Calu3 (cell line): ENCODE measurements at regions not wholly inside any gene's neighbourhood (a gene's known extent, or its start where the extent isn't known, plus 50 kb on each side); places are given as distances from the start of the nearest gene placed in this dataset.
"Not testable (repeated sequence)": the region's sequence is repeated elsewhere in the genome, so short reads cannot be mapped to it uniquely, and the experiment has no call there.

Experiments
- BruUV-seq: library from RNA; stranded (reverse); fragments of 400-500 nt; replicated peaks from 2 replicates; lab custom pipeline; 2021; lab: Mats Ljungman, UMichigan
- CTCF ChIA-PET: fragments of 300-600 bp; sonication (Branson Sonifier 250); formaldehyde crosslinking; loops from one replicate; lab custom pipeline; 2022; ENCODE audit warnings: antibody characterized with exemption; lab: Charles Lee
- DNase-seq: peaks from one replicate; pipeline ENCODE4 v3.0.0; 2022
- H3K27ac Mint-ChIP-seq: one replicate; pipeline ENCODE4 v1.8.0; 2022; ENCODE audit warnings: mixed read lengths; ENCODE audit not compliant: unreplicated experiment
- H3K27me3 Mint-ChIP-seq: one replicate; pipeline ENCODE4 v1.8.0; 2022; ENCODE audit warnings: mixed read lengths; ENCODE audit not compliant: unreplicated experiment
- H3K36me3 Mint-ChIP-seq: one replicate; pipeline ENCODE4 v1.8.0; 2022; ENCODE audit warnings: mild to moderate bottlenecking, moderate library complexity, mixed read lengths; ENCODE audit not compliant: insufficient read depth, unreplicated experiment
- H3K4me1 Mint-ChIP-seq: one replicate; pipeline ENCODE4 v1.8.0; 2022; ENCODE audit warnings: mild to moderate bottlenecking, low read depth, mixed read lengths; ENCODE audit not compliant: unreplicated experiment
- H3K4me3 Mint-ChIP-seq: one replicate; pipeline ENCODE4 v1.8.0; 2022; ENCODE audit warnings: mild to moderate bottlenecking, low read depth, moderate library complexity, mixed read lengths; ENCODE audit not compliant: unreplicated experiment
- H3K9me3 Mint-ChIP-seq: one replicate; pipeline ENCODE4 v1.8.0; 2022; ENCODE audit warnings: low read depth, mixed read lengths; ENCODE audit not compliant: unreplicated experiment
- CTCF ChIP-seq: fragments of 200-600 bp; IDR thresholded peaks from one replicate; pipeline ENCODE4 v1.8.0; 2022; ENCODE audit warnings: antibody characterized with exemption; ENCODE audit not compliant: unreplicated experiment
- intact Hi-C: fragments of 100-400 bp; cut with micrococcal nuclease; formaldehyde crosslinking; loops from one replicate; pipeline ENCODE4 v1.10.0; 2022; ENCODE audit not compliant: unreplicated experiment

- H3K27me3 Mint-ChIP-seq = no peaks in the 10 kb centered on the region
- no TSS peak for BruUV-seq
- H3K27ac Mint-ChIP-seq = no peak overlapping the region
- CTCF ChIA-PET = no interaction called here
- DNase-seq = no peak
- intact Hi-C loops = no loop called here
- H3K4me1 Mint-ChIP-seq = no peaks in the 10 kb centered on the region
- no peak for TF ChIP-seq CTCF
- no peaks in the 10 kb centered on the region for H3K36me3 Mint-ChIP-seq
- peaks cover 4% of the 10 kb centered on the region for H3K9me3 Mint-ChIP-seq
- H3K4me3 Mint-ChIP-seq = no peak overlapping the region
Observed at GRCh38 chr3:8020047-8020841, 481.4 kb upstream of the LMCD1 start.

- intact Hi-C loops = no loop called here
- CTCF ChIA-PET = no interaction called here
- no peaks in the 10 kb centered on the region for H3K4me1 Mint-ChIP-seq
- no peak for DNase-seq
- H3K4me3 Mint-ChIP-seq = no peak overlapping the region
- no peak overlapping the region for H3K27ac Mint-ChIP-seq
- H3K27me3 Mint-ChIP-seq = no peaks in the 10 kb centered on the region
- no peak for TF ChIP-seq CTCF
- no TSS peak for BruUV-seq
- H3K9me3 Mint-ChIP-seq = no peaks in the 10 kb centered on the region
- no peaks in the 10 kb centered on the region for H3K36me3 Mint-ChIP-seq
Observed at GRCh38 chr3:8027954-8028353, 473.7 kb upstream of the LMCD1 start.

GRCh38 chr3:8050283-8050682, 451.3 kb upstream of the LMCD1 start:
- intact Hi-C loops = no loop called here
- CTCF ChIA-PET = no interaction called here
- no peaks in the 10 kb centered on the region for H3K27me3 Mint-ChIP-seq
- peaks cover 13% of the 10 kb centered on the region for H3K9me3 Mint-ChIP-seq
- no peaks in the 10 kb centered on the region for H3K36me3 Mint-ChIP-seq
- BruUV-seq = no TSS peak
- TF ChIP-seq CTCF = no peak
- no peak overlapping the region for H3K4me3 Mint-ChIP-seq
- H3K4me1 Mint-ChIP-seq = no peaks in the 10 kb centered on the region
- no peak overlapping the region for H3K27ac Mint-ChIP-seq
- DNase-seq = no peak

- CTCF ChIA-PET = interaction anchor here (0.6 kb wide), 1 partner anchor 272 kb away, joined by 3 read pairs; no protein-coding TSS in a partner anchor
- Mint-ChIP-seq H3K36me3 (no peaks in the 10 kb centered on the region), H3K4me3 (no peak overlapping the region), H3K27ac (no peak overlapping the region), H3K4me1 (no peaks in the 10 kb centered on the region), H3K27me3 (no peaks in the 10 kb centered on the region), H3K9me3 (peaks cover 16% of the 10 kb centered on the region)
- no TSS peak for BruUV-seq
- intact Hi-C loops = no loop called here
- TF ChIP-seq CTCF = no peak
- DNase-seq = no peak
Observed at GRCh38 chr3:8052659-8053058, 449.0 kb upstream of the LMCD1 start.

GRCh38 chr3:8068135-8068534, 433.5 kb upstream of the LMCD1 start:
- H3K27ac Mint-ChIP-seq, H3K4me3 Mint-ChIP-seq, intact Hi-C loops, H3K4me1 Mint-ChIP-seq, CTCF ChIA-PET, BruUV-seq, H3K36me3 Mint-ChIP-seq, H3K27me3 Mint-ChIP-seq, DNase-seq, H3K9me3 Mint-ChIP-seq: not testable (repeated sequence)
